GM12878 (cell line): ENCODE measurements at regions not wholly inside any gene's neighbourhood (a gene's known extent, or its start where the extent isn't known, plus 50 kb on each side); places are given as distances from the start of the nearest gene placed in this dataset.

Source experiments
- ATAC-seq: fragments of 200-7000 bp; cut with Tn5 transposase; 3 replicates; pipeline ENCODE4 v1.9.1; 2020; ENCODE audit warnings: mild to moderate bottlenecking, moderate library complexity
- BruUV-seq: library from RNA; stranded (reverse); fragments of 400-500 nt; replicated peaks from 2 replicates; lab custom pipeline; 2021; lab: Mats Ljungman, UMichigan
- CTCF ChIA-PET: fragments of 300-600 bp; sonication (Branson Sonifier 250); formaldehyde crosslinking; extraction: SDS; loops from one replicate; lab custom pipeline; 2021; ENCODE audit warnings: inconsistent platforms; lab: Yijun Ruan, JAX
- POLR2A ChIA-PET: fragments of 350-600 bp; formaldehyde crosslinking; extraction: SDS; loops from one replicate; lab custom pipeline; 2021; ENCODE audit warnings: inconsistent platforms; lab: Charles Lee
- RAD21 ChIA-PET: fragments of 300-600 bp; sonication (Branson Sonifier 250); formaldehyde crosslinking; loops from one replicate; lab custom pipeline; 2023; ENCODE audit warnings: antibody characterized with exemption; ENCODE audit not compliant: unreplicated experiment; lab: Charles Lee
- SMC1A ChIA-PET: fragments of 300-600 bp; sonication (Branson Sonifier 250); formaldehyde crosslinking; loops from one replicate; lab custom pipeline; 2023; ENCODE audit not compliant: unreplicated experiment, uncharacterized antibody; lab: Charles Lee
- DNase-seq: peaks from one replicate; pipeline ENCODE4 v3.0.0-alpha.2; 2011; ENCODE audit warnings: low read depth, low spot score
- FAIRE-seq: peaks from 3 replicates; lab custom pipeline; 2011; peaks lifted over from hg19 to GRCh38; lab: Jason Lieb, UNC
- H2AFZ ChIP-seq: 2 replicates; pipeline ENCODE4 v1.6.0; 2011; ENCODE audit warnings: low read depth, low read length, control low read depth; ENCODE audit not compliant: control insufficient read depth
- H3K27ac ChIP-seq: 2 replicates; pipeline ENCODE4 v1.5.1; 2011; ENCODE audit warnings: control low read depth; ENCODE audit not compliant: control insufficient read depth, insufficient read depth
- H3K27me3 ChIP-seq, 2 experiments: replicated peaks in 1 of 2; 2 replicates each; pipeline versions ENCODE4 v1.6.0 to v1.6.1; 2011; ENCODE audit warnings: low read length in 1 of 2; ENCODE audit not compliant: control insufficient read depth in 2 of 2, insufficient read depth in 2 of 2
- H3K36me3 ChIP-seq, 2 experiments: 2 replicates each; pipeline ENCODE4 v1.5.1; 2011; ENCODE audit warnings: low read length in 1 of 2; ENCODE audit not compliant: control insufficient read depth in 2 of 2, insufficient read depth in 2 of 2
- H3K4me1 ChIP-seq: 2 replicates; pipeline ENCODE4 v1.6.1; 2011; ENCODE audit warnings: mild to moderate bottlenecking, low read length, moderate library complexity, mixed read lengths; ENCODE audit not compliant: control insufficient read depth, insufficient read depth
- H3K4me2 ChIP-seq: 2 replicates; pipeline ENCODE4 v1.6.0; 2011; ENCODE audit warnings: control low read depth; ENCODE audit not compliant: control insufficient read depth, insufficient read depth
- H3K4me3 ChIP-seq: fragments of 200-600 bp; sonication (generic); 2 replicates; pipeline ENCODE4 v1.5.1; 2016
- H3K79me2 ChIP-seq: 2 replicates; pipeline ENCODE4 v1.6.0; 2011; ENCODE audit warnings: low read length; ENCODE audit not compliant: control insufficient read depth, insufficient read depth
- H3K9ac ChIP-seq: 2 replicates; pipeline ENCODE4 v1.8.0; 2011; ENCODE audit warnings: low read length, control low read depth, mixed read lengths; ENCODE audit not compliant: control insufficient read depth, insufficient read depth
- H3K9me3 ChIP-seq: replicated peaks from 3 replicates; pipeline ENCODE4 v1.5.1; 2011; ENCODE audit warnings: mild to moderate bottlenecking, low read length; ENCODE audit not compliant: control insufficient read depth, insufficient read depth
- H4K20me1 ChIP-seq: 2 replicates; pipeline ENCODE4 v1.6.0; 2011; ENCODE audit not compliant: control insufficient read depth, insufficient read depth
- BCL11A ChIP-seq: IDR thresholded peaks from 2 replicates; pipeline ENCODE4 v1.6.1; 2011; ENCODE audit warnings: low read depth, low read length
- CHD1 ChIP-seq: IDR thresholded peaks from 2 replicates; pipeline ENCODE4 v1.6.1; 2012; ENCODE audit warnings: low read depth, low read length, improper control_type of control experiment
- ESRRA ChIP-seq: IDR thresholded peaks from 2 replicates; pipeline ENCODE4 v1.6.1; 2012; ENCODE audit warnings: mild to moderate bottlenecking, low read length, improper control_type of control experiment
- HDAC2 ChIP-seq: fragments of 200-600 bp; sonication (generic); IDR thresholded peaks from 2 replicates; pipeline ENCODE4 v1.6.1; 2017
- HDAC6 ChIP-seq: fragments of 200-600 bp; sonication (generic); IDR thresholded peaks from one replicate; pipeline ENCODE4 v1.8.0; 2017; ENCODE audit warnings: antibody characterized with exemption; ENCODE audit not compliant: unreplicated experiment
- PAX5 ChIP-seq: IDR thresholded peaks from 2 replicates; pipeline ENCODE4 v1.6.1; 2011; ENCODE audit warnings: low read depth, low read length, borderline replicate concordance
- RFX5 ChIP-seq: IDR thresholded peaks from 2 replicates; pipeline ENCODE4 v1.6.1; 2011; ENCODE audit warnings: low read depth, low read length, improper control_type of control experiment
- TARDBP ChIP-seq: IDR thresholded peaks from 2 replicates; pipeline ENCODE4 v1.6.1; 2016; ENCODE audit warnings: borderline replicate concordance
- TCF3 ChIP-seq: IDR thresholded peaks from 2 replicates; pipeline ENCODE4 v1.6.1; 2012; ENCODE audit warnings: low read depth, mild to moderate bottlenecking, low read length, borderline replicate concordance; ENCODE audit not compliant: insufficient read depth
- WGBS: methylation state at CpG from one replicate; pipeline ENCODE4 v1.1.6; 2016; ENCODE audit warnings: low lambda C conversion rate; ENCODE audit not compliant: insufficient replicate concordance, insufficient coverage; ENCODE audit errors: missing lambda C conversion rate; 5-methylcytosine and 5-hydroxymethylcytosine counted together
- in situ Hi-C: fragments of 300-500 bp; cut with MboI; formaldehyde crosslinking; loops from 9 replicates; pipeline ENCODE4 v1.14.3; 2018; ENCODE audit warnings: mixed read lengths
- intact Hi-C: fragments of 100-400 bp; cut with micrococcal nuclease; formaldehyde crosslinking; loops from one replicate; pipeline ENCODE4 v1.14.2; 2022; ENCODE audit not compliant: unreplicated experiment
- TF ChIP-seq, protein P1 (sequence below): fragments of 150-350 bp; IDR thresholded peaks from 2 replicates; pipeline ENCODE4 v1.6.1; 2014; ENCODE audit warnings: mild to moderate bottlenecking, low read depth, low read length

- no peak overlapping the region for H3K4me3 ChIP-seq
- no peaks in the 10 kb centered on the region for H3K9me3 ChIP-seq
- SMC1A ChIA-PET, result no interaction called here
- ATAC-seq, result no peak
- TF ChIP-seq ESRRA, result no peak
- TF ChIP-seq PAX5, result no peak
- TF ChIP-seq TCF3, result no peak
- TF ChIP-seq, all 136 proteins: peak for 0
- intact Hi-C loops, result no loop called here
- in situ Hi-C loops, result no loop called here
- no peak for DNase-seq
- Histone ChIP-seq H2AFZ (no peak overlapping the region), H3K79me2 (no peaks in the 10 kb centered on the region), H3K4me2 (no peak overlapping the region), H3K4me1 (no peaks in the 10 kb centered on the region), H3K9ac (no peak overlapping the region), H3K27me3 (no peaks in the 10 kb centered on the region), H3K36me3 (no peaks in the 10 kb centered on the region), H4K20me1 (no peaks in the 10 kb centered on the region), H3K27ac (no peak overlapping the region)
- no TSS peak for BruUV-seq
- WGBS, result 0% methylated on average over 1 of the region's 1 CpG
- RAD21 ChIA-PET, result no interaction called here
- POLR2A ChIA-PET, result no interaction called here
- CTCF ChIA-PET, result no interaction called here
- no peak for FAIRE-seq
Observed at GRCh38 chr1:95426772-95427171, 192.8 kb downstream of the RWDD3 start.

DNA sequence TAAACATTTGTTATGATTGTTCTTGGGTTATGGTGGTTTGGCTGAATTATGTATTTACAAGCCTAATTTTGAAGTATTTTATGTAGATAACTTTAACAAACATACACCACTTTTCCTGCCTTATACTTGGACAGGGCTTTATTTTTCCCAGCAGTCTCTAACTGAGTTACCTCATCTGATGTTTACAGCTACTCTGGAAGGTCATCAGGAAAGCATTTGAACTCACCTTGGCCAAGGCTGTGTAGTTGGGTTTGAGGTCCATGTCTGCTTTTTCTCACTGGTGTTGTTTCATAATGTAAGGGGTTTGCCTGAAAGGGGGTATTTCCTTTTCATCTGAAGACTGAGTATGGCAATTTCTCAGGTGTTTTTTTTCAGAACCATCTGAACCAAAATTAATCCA is 193.5 kb downstream of the RWDD3 start:
- DNase-seq (no peak), ATAC-seq (no peak), FAIRE-seq (no peak)
- Histone ChIP-seq H3K36me3 (no peaks in the 10 kb centered on the region), H3K9me3 (no peaks in the 10 kb centered on the region), H3K4me3 (no peak overlapping the region), H3K4me2 (no peak overlapping the region), H2AFZ (no peak overlapping the region), H3K4me1 (no peaks in the 10 kb centered on the region), H3K9ac (no peak overlapping the region), H3K27me3 (no peaks in the 10 kb centered on the region), H4K20me1 (no peaks in the 10 kb centered on the region), H3K79me2 (no peaks in the 10 kb centered on the region), H3K27ac (no peak overlapping the region)
- RAD21 ChIA-PET, result no interaction called here
- no TSS peak for BruUV-seq
- SMC1A ChIA-PET, result interaction anchor here (0.6 kb wide), 1 partner anchor 50 kb away, joined by 4 read pairs; no protein-coding TSS in a partner anchor
- intact Hi-C loops, result no loop called here
- TF ChIP-seq BCL11A (no peak), TARDBP (no peak), RFX5 (no peak), HDAC6 (no peak), CHD1 (no peak), HDAC2 (no peak)
- TF ChIP-seq, protein P1, sequence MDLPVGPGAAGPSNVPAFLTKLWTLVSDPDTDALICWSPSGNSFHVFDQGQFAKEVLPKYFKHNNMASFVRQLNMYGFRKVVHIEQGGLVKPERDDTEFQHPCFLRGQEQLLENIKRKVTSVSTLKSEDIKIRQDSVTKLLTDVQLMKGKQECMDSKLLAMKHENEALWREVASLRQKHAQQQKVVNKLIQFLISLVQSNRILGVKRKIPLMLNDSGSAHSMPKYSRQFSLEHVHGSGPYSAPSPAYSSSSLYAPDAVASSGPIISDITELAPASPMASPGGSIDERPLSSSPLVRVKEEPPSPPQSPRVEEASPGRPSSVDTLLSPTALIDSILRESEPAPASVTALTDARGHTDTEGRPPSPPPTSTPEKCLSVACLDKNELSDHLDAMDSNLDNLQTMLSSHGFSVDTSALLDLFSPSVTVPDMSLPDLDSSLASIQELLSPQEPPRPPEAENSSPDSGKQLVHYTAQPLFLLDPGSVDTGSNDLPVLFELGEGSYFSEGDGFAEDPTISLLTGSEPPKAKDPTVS, result no peak
- TF ChIP-seq, all 136 proteins: peak for 0
- CTCF ChIA-PET, result interaction anchor here (0.7 kb wide), 1 partner anchor 763 kb away, joined by 3 read pairs; no protein-coding TSS in a partner anchor
- in situ Hi-C loops, result no loop called here
- POLR2A ChIA-PET, result no interaction called here
